ENCODE measurements at regions not wholly inside any gene's neighbourhood (a gene's known extent, or its start where the extent isn't known, plus 50 kb on each side); places are given as distances from the start of the nearest gene placed in this dataset.

DNA sequence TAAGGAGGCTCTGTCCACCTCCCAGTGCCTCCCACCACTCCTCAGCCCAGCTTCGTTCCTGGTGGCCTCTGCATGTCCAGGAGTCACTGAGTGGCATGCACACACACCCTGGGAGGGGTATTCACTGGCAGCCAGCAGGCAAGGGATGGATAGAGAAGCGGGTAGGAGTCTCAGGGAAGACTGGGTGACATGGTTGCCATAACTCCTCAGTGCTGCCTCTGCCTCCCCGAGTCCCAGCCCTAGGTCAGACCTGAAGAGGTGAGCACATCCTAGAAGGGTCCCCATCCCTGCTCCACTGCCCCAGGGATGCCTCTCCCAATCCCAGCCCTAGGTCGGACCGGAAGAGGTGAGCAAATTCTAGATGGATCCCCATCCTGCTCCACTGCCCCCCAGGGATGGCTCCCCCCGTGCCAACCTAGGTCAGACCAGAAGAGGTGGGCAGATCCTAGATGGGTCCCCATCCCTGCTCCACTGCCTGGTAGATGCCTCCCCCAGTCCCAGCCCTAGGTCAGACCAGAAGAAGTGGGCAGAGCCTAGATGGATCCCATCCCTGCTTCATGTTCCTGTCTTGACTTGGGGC is 197.0 kb downstream of the IRF8 start:
- in situ Hi-C loops (cut with HindIII; ENCODE audit: low sequenced_read_pairs) = no loop called here
- DNase-seq (ENCODE audit: low spot score) = no peak

GRCh38 chr16:86096850-86097249 is 197.9 kb downstream of the IRF8 start:
- no peak for DNase-seq (ENCODE audit: low spot score)

DNA sequence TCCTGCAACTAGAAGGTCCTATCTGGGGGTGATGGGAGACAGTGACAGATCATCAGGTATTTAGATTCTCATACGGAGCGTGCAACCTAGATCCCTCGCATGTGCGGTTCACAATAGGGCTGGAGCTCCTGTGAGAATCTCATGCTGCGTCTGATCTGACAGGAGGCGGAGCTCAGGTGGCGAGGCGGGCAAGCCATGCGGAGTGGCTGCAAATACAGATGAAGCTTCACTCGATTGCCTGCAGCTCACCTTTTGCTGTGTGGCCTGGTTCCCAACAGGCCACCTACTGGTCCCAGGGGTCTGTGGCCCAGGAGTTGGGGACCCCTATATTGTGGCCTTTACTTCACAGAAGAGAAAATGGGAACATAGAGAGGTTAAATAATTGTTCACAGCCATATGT is 200.4 kb downstream of the IRF8 start:
- in situ Hi-C loops (cut with HindIII; ENCODE audit: low sequenced_read_pairs) = no loop called here
- DNase-seq (ENCODE audit: low spot score) = no peak

More at GRCh38 chr16:86096850-86097249, 197.9 kb downstream of the IRF8 start:
- in situ Hi-C loops (cut with HindIII; ENCODE audit: low sequenced_read_pairs) = no loop called here

DNA sequence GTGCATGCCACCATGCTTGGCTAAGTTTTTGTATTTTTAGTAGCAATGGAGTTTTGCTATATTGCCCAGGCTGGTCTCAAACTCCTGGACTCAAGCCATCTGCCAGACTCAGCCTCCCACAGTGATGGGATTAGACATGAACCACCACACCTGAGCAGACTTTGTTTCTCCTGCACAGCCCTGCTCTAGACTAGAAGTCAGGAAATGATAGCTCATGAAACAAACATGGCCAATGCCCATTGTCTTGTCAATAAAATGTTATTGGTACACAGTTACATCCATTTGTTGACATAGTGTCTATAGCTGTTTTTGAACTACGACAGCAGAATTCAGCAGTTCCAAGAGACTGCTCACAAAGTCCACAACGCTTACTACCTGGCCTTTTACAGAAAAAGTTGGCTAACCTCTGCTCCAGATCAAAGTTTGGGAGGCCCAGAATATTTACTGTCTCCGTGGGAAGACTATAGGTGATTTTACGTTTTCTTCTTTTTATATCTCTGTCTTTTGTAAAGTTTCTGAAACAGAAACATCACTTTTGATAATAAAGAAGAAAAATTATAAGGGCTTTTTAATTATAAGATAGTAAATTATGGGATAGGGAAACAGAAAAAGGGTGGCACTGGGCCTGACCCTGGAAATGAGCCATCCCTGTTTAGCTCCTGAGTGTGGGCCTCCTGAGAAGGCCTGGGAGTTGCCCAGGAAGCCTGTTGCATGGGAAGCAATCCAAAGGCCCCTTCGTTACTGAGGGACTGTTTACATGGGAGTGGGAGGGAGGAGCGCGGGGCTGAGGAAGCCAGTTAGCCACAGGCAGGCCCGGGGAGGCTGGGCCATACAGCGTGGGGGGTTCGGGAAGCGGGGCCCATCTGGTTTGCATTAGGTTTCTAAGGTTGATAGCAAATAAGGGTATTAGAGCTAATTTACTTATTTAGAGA is 201.5 kb downstream of the IRF8 start:
- in situ Hi-C loops (cut with HindIII; ENCODE audit: low sequenced_read_pairs) = no loop called here
- DNase-seq (ENCODE audit: low spot score) = no peak

GRCh38 chr16:86101137-86101896 is 202.4 kb downstream of the IRF8 start:
- no peak for DNase-seq (ENCODE audit: low spot score)
- in situ Hi-C loops (cut with HindIII; ENCODE audit: low sequenced_read_pairs) = no loop called here

DNA sequence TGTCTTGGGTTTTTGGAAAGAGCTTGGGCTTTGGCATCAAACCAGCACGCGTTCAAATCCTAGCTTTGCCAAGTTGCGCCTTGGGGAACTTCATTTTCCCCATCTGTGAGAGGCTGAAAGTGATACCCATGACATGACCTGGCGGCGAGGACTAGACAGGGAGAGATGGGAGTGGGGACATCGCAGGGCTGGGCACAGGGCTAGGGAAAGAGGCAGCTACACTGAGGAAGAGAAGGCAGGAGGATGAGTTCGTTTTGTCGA is 202.9 kb downstream of the IRF8 start:
- in situ Hi-C loops (cut with HindIII; ENCODE audit: low sequenced_read_pairs) = no loop called here

GRCh38 chr16:86103320-86103719 is 204.4 kb downstream of the IRF8 start:
- in situ Hi-C loops (cut with HindIII; ENCODE audit: low sequenced_read_pairs) = no loop called here
- DNase-seq (ENCODE audit: low spot score) = no peak

More for the DNA sequence above, 202.9 kb downstream of the IRF8 start:
- no peak for DNase-seq (ENCODE audit: low spot score)

DNA sequence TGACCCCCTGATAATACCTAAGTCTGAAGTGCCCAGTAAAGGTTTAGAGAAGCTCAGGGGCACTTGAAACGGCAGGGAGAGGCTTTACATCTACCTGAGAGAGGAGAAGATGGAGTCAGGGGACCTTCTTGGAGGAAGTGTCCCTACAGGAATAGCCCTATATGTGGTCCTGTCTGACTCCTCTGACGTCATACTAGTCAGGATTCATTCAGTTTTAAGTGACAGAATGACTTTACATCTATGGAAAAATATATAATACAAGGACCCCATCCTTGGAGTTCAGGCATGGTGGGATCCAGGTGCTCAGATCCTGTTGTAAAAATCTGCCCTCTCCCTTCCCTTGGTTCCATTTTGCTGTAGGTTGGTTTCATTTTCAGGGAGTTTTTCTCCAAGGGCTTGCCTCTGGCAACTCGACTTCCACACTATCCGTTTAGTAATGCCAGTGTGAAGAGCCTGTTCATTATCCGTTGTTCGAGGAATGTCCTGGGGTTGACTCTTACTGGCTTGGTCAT is 205.6 kb downstream of the IRF8 start:
- no peak for DNase-seq (ENCODE audit: low spot score)

GRCh38 chr16:86107215-86107825 is 208.4 kb downstream of the IRF8 start:
- in situ Hi-C loops (cut with HindIII; ENCODE audit: low sequenced_read_pairs) = no loop called here
- DNase-seq (ENCODE audit: low spot score) = no peak

More for the DNA sequence above, 205.6 kb downstream of the IRF8 start:
- in situ Hi-C loops (cut with HindIII; ENCODE audit: low sequenced_read_pairs) = no loop called here

DNA sequence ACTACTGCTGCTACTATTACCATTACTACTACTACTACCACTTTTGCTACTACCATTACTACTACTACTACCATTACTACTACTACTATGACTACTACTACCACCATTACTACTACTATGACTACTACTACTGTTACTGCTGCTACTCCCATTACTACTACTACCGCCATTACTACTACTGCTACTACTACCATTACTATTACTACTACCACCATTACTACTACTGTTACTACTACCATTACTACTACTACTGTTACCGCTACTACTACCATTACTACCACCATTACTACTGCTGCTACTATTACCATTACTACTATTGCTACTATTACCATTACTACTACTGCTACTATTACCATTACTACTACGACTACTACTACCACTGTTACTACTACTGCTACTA is 209.1 kb downstream of the IRF8 start:
- DNase-seq (ENCODE audit: low spot score) = no peak
- in situ Hi-C loops (cut with HindIII; ENCODE audit: low sequenced_read_pairs) = no loop called here

DNA sequence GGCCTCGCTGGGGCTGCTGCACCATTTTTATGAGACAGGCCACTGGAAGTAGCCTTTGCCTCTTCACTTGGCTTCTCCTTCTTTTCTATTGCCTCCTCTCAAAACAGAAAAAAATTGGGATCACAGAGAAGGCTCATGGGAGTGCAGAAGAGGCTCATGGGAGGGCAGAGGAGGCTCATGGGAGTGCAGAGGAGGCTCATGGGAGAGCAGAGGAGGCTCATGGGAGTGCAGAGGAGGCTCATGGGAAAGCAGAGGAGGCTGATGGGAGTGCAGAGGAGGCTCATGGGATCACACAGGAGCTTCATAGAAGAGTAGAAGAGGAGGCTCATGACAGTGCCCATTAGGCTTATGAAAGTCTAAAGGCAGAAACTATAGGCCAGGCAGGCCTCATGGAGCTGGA is 211.2 kb downstream of the IRF8 start:
- no peak for DNase-seq (ENCODE audit: low spot score)
- in situ Hi-C loops (cut with HindIII; ENCODE audit: low sequenced_read_pairs) = no loop called here

DNA sequence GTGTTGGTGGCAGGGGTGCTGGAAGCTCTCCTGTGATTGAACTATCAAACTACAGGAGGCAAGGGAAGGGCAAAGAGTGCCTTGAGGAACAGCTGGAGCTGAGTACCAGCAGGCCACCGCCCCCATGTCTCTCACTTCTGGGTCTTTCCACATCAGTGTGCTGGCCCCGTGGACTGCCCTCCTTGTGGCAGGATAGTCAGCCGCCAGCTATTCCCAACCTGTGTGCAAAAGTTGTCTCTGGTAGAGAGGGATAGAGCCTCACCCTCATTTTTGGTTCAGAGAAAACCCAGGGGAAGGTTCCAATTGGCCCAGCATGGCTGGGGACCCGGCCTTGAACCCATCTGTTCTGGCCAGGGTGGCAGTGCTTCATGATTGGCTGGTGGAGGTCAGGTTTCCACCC is 211.8 kb downstream of the IRF8 start:
- in situ Hi-C loops (cut with HindIII; ENCODE audit: low sequenced_read_pairs) = no loop called here
- DNase-seq (ENCODE audit: low spot score) = no peak

- DNase-seq (ENCODE audit: low spot score) = no peak
- in situ Hi-C loops (cut with HindIII; ENCODE audit: low sequenced_read_pairs) = no loop called here
Observed at GRCh38 chr16:86112178-86112577, 213.2 kb downstream of the IRF8 start.

DNA sequence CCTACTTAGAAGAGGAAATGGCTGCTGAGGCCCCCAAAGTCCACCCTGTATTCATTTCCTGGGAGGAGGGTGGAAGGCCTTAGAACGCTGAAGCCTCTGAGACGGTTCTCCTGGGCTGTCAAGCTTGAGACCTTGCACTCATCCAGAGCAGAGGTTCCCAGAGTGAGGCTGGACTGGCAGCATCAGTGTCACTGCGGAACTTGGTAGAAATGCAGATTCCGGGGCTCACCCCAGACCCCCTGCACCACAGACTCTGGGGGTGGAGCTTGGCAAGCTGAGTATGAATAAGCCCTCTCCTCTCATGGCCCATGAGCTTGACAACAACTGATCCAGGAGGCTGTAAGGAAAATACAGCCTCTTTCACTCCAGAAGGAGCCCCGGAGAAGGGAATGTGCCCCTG is 218.3 kb downstream of the IRF8 start:
- no peak for DNase-seq (ENCODE audit: low spot score)
- in situ Hi-C loops (cut with HindIII; ENCODE audit: low sequenced_read_pairs) = no loop called here

- in situ Hi-C loops (cut with HindIII; ENCODE audit: low sequenced_read_pairs) = no loop called here
- no peak for DNase-seq (ENCODE audit: low spot score)
Observed at GRCh38 chr16:86117756-86118155, 218.8 kb downstream of the IRF8 start.

GRCh38 chr16:86118467-86119307 is 219.7 kb downstream of the IRF8 start:
- DNase-seq (ENCODE audit: low spot score) = no peak
- in situ Hi-C loops (cut with HindIII; ENCODE audit: low sequenced_read_pairs) = no loop called here

DNA sequence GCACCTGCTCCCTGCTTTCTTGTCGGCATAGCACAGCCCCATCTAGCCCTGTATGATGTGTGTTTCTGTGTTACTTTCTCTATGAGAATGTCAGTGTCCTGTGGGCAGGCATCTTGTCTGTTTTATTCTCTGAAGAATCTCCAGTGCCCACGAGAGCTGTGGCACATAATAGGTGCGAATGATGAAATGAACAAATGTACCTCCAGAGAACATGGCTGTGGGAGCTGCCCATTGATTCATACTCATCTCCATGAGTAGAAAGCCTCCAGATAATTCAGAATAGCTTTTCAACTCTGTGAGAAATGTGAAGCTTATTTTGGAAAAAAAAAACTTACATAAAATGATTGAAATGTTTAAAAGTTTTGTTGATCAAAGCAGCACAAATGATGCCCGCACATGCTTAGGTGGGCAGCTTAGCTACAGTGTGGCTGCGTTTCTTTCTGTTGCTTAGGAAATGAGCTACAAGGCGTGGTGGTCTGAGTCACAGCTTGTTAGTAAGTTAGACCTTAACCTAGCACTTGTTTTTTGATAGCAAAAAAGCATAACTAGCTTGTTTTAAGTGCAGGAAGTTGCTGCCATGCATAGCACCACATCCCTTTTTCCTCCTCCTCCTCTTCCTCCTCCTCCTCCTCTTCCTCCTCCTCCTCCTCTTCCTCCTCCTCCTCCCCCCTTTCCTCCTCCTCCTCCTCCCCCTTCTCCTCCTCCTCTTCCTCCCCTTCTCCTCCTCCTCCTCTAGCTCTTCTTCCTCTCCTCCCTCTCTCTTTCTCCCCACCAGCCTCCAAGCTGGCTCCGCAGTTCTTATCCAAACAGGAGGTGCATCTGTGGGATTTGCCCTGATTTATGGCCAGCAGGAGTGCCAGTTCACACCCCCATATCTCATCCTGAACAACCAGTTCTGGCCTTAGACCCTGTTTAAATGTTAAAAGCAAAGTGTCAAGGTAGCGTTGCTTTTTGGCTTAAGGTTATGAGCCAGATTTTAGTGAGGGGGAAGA is 221.5 kb downstream of the IRF8 start:
- in situ Hi-C loops (cut with HindIII; ENCODE audit: low sequenced_read_pairs) = no loop called here
- no peak for DNase-seq (ENCODE audit: low spot score)
